Non-pigmented ciliary epithelial cell (primary cell): ENCODE measurements at regions not wholly inside any gene's neighbourhood (a gene's known extent, or its start where the extent isn't known, plus 50 kb on each side); places are given as distances from the start of the nearest gene placed in this dataset.

ENCODE experiments used
- DNase-seq: peaks from one replicate; pipeline ENCODE4 v3.0.0-alpha.2; 2010; ENCODE audit warnings: low read depth

GRCh38 chr10:44435196-44435595, 50.3 kb upstream of the CXCL12 start:
- DNase-seq = no peak

GRCh38 chr10:44436240-44436639, 51.3 kb upstream of the CXCL12 start:
- no peak for DNase-seq

GRCh38 chr10:44437840-44438511, 53.1 kb upstream of the CXCL12 start:
- DNase-seq = no peak

GRCh38 chr10:44439239-44439957, 54.5 kb upstream of the CXCL12 start:
- no peak for DNase-seq

- no peak for DNase-seq
Observed at GRCh38 chr10:44439958-44440244, 55.0 kb upstream of the CXCL12 start.

GRCh38 chr10:44457259-44457658, 72.4 kb upstream of the CXCL12 start:
- no peak for DNase-seq

GRCh38 chr10:44458671-44459413, 73.9 kb upstream of the CXCL12 start:
- no peak for DNase-seq

GRCh38 chr10:44459671-44460070, 74.8 kb upstream of the CXCL12 start:
- DNase-seq = no peak

GRCh38 chr10:44460416-44460815, 75.5 kb upstream of the CXCL12 start:
- no peak for DNase-seq

- DNase-seq = no peak
Observed at GRCh38 chr10:44462338-44462914, 77.5 kb upstream of the CXCL12 start.

GRCh38 chr10:44463511-44464121, 78.7 kb upstream of the CXCL12 start:
- no peak for DNase-seq

GRCh38 chr10:44464503-44464902, 79.6 kb upstream of the CXCL12 start:
- no peak for DNase-seq

GRCh38 chr10:44465401-44466115, 80.7 kb upstream of the CXCL12 start:
- DNase-seq = no peak

GRCh38 chr10:44466236-44466635, 81.3 kb upstream of the CXCL12 start:
- DNase-seq = no peak

- no peak for DNase-seq
Observed at GRCh38 chr10:44467090-44467489, 82.2 kb upstream of the CXCL12 start.

- no peak for DNase-seq
Observed at GRCh38 chr10:44467900-44468299, 83.0 kb upstream of the CXCL12 start.

- DNase-seq = no peak
Observed at GRCh38 chr10:44468525-44468924, 83.6 kb upstream of the CXCL12 start.

- DNase-seq = no peak
Observed at GRCh38 chr10:44468965-44469364, 84.1 kb upstream of the CXCL12 start.

- DNase-seq = no peak
Observed at GRCh38 chr10:44470784-44471183, 85.9 kb upstream of the CXCL12 start.

- no peak for DNase-seq
Observed at GRCh38 chr10:44471410-44471809, 86.5 kb upstream of the CXCL12 start.

- DNase-seq = no peak
Observed at GRCh38 chr10:44473146-44473545, 88.2 kb upstream of the CXCL12 start.
